K562 (cell line): ENCODE measurements at regions not wholly inside any gene's neighbourhood (a gene's known extent, or its start where the extent isn't known, plus 50 kb on each side); places are given as distances from the start of the nearest gene placed in this dataset.

Experiments
- ATAC-seq: fragments of 200-7000 bp; cut with Tn5 transposase; 3 replicates; pipeline ENCODE4 v1.9.1; 2020; ENCODE audit warnings: moderate library complexity
- BruUV-seq: library from RNA; stranded (reverse); fragments of 400-500 nt; replicated peaks from 2 replicates; lab custom pipeline; 2021; lab: Mats Ljungman, UMichigan
- CTCF ChIA-PET: fragments of 300-600 bp; formaldehyde crosslinking; extraction: SDS; loops from one replicate; lab custom pipeline; 2021; ENCODE audit warnings: low intra/inter-chr PET ratio; lab: Yijun Ruan, JAX
- POLR2A ChIA-PET: fragments of 300-600, 350-650 bp; sonication (Branson Sonifier 250); formaldehyde crosslinking; extraction: SDS; loops from one replicate; lab custom pipeline; 2021; ENCODE audit warnings: antibody characterized with exemption, inconsistent platforms; lab: Yijun Ruan, JAX
- DNase-seq, 4 experiments: peaks; one replicate each; pipeline versions ENCODE4 v3.0.0 to v3.0.0-alpha.2; 2011 to 2018; ENCODE audit warnings: low spot score in 3 of 4, mixed read lengths in 3 of 4; ENCODE audit errors: extremely low read depth in 1 of 4
- FAIRE-seq: peaks from 2 replicates; lab custom pipeline; 2011; peaks lifted over from hg19 to GRCh38; lab: Jason Lieb, UNC
- H2AFZ ChIP-seq: 2 replicates; pipeline ENCODE4 v1.6.0; 2011; ENCODE audit warnings: low read depth, low read length, control low read depth, inconsistent platforms
- H3K27ac ChIP-seq: fragments of 200-600 bp; 3 replicates; pipeline ENCODE4 v1.8.0; 2011; ENCODE audit warnings: low read depth, mild to moderate bottlenecking, control low read depth, inconsistent platforms, low read length, moderate library complexity, mixed read lengths; ENCODE audit errors: extremely low read depth
- H3K27me3 ChIP-seq, 2 experiments: fragments of 300-600 bp in 1 of 2; 2 replicates in 1 of 2; 3 replicates in 1 of 2; pipeline versions ENCODE4 v1.6.0 to v1.8.0; 2011; ENCODE audit warnings: inconsistent platforms in 2 of 2, low read length in 2 of 2, mild to moderate bottlenecking in 1 of 2, mixed read lengths in 1 of 2, moderate library complexity in 1 of 2; ENCODE audit not compliant: control insufficient read depth in 2 of 2, insufficient read depth in 2 of 2
- H3K36me3 ChIP-seq: fragments of 300-600 bp; 3 replicates; pipeline ENCODE4 v1.8.0; 2011; ENCODE audit warnings: mild to moderate bottlenecking, low read length, inconsistent platforms; ENCODE audit not compliant: control insufficient read depth, insufficient read depth
- H3K4me1 ChIP-seq, 2 experiments: fragments of 200-600 bp in 1 of 2; replicated peaks in 1 of 2; 2 replicates in 1 of 2; 3 replicates in 1 of 2; pipeline versions ENCODE4 v1.5.1 to v1.8.0; 2011; ENCODE audit warnings: inconsistent platforms in 2 of 2, low read length in 2 of 2, mild to moderate bottlenecking in 1 of 2, mixed read lengths in 1 of 2, moderate library complexity in 1 of 2; ENCODE audit not compliant: control insufficient read depth in 2 of 2, insufficient read depth in 2 of 2
- H3K4me2 ChIP-seq: 2 replicates; pipeline ENCODE4 v1.6.1; 2011; ENCODE audit warnings: low read length, control low read depth, inconsistent platforms, mixed read lengths; ENCODE audit not compliant: insufficient read depth
- H3K4me3 ChIP-seq: fragments of 200-600 bp; sonication (generic), shearing (Covaris generic); 2 replicates; pipeline ENCODE4 v1.5.1; 2016; ENCODE audit warnings: control low read depth, inconsistent platforms
- H3K79me2 ChIP-seq: fragments of 200-600 bp; 3 replicates; pipeline ENCODE4 v1.8.0; 2011; ENCODE audit warnings: low read length, inconsistent platforms; ENCODE audit not compliant: control insufficient read depth, insufficient read depth
- H3K9ac ChIP-seq, 2 experiments: 2 replicates each; pipeline versions ENCODE4 v1.6.0 to v1.6.1; 2011; ENCODE audit warnings: low read depth in 2 of 2, low read length in 2 of 2, control low read depth in 1 of 2, inconsistent platforms in 1 of 2, mild to moderate bottlenecking in 1 of 2, mixed read lengths in 1 of 2; ENCODE audit not compliant: insufficient read depth in 1 of 2
- H3K9me1 ChIP-seq: one replicate; pipeline ENCODE4 v1.6.0; 2011; ENCODE audit warnings: inconsistent platforms, mild to moderate bottlenecking, low read length, moderate library complexity; ENCODE audit not compliant: control insufficient read depth, insufficient read depth
- H3K9me3 ChIP-seq: replicated peaks from 2 replicates; pipeline ENCODE4 v1.5.1; 2011; ENCODE audit warnings: low read depth, low read length, inconsistent platforms; ENCODE audit not compliant: control insufficient read depth, insufficient read depth
- H4K20me1 ChIP-seq: replicated peaks from 2 replicates; pipeline ENCODE4 v1.6.1; 2011; ENCODE audit warnings: low read length, inconsistent platforms, mixed read lengths; ENCODE audit not compliant: control insufficient read depth, insufficient read depth
- NBN ChIP-seq: fragments of 450-650 bp; IDR thresholded peaks from 2 replicates; pipeline ENCODE4 v1.6.1; 2016; ENCODE audit warnings: low read depth, mild to moderate bottlenecking
- NKRF ChIP-seq: fragments of 450-650 bp; IDR thresholded peaks from 2 replicates; pipeline ENCODE4 v1.6.1; 2016; ENCODE audit warnings: borderline replicate concordance
- SIX5 ChIP-seq, 2 experiments: IDR thresholded peaks; 2 replicates each; pipeline ENCODE4 v1.6.1; 2011; ENCODE audit warnings: low read length in 2 of 2, borderline replicate concordance in 1 of 2, low read depth in 1 of 2, mild to moderate bottlenecking in 1 of 2, moderate library complexity in 1 of 2; ENCODE audit not compliant: insufficient read depth in 1 of 2
- SRSF1 ChIP-seq: fragments of 200-400 bp; formaldehyde crosslinking; IDR thresholded peaks from 2 replicates; pipeline ENCODE4 v1.6.1; 2017; ENCODE audit warnings: mild to moderate bottlenecking, low read depth, low read length, moderate library complexity
- WGBS: fragments of 100-300 bp; shearing (Covaris generic); methylation state at CpG from one replicate; pipeline ENCODE4 v1.1.6; 2016; ENCODE audit warnings: low coverage, mixed read lengths; ENCODE audit not compliant: insufficient coverage; ENCODE audit errors: missing lambda C conversion rate; 5-methylcytosine and 5-hydroxymethylcytosine counted together
- in situ Hi-C: fragments of 300-500 bp; cut with MboI; formaldehyde crosslinking; loops from 4 replicates; pipeline ENCODE4 v1.15.0; 2018; ENCODE audit warnings: inconsistent platforms, mixed read lengths
- intact Hi-C: fragments of 100-400 bp; cut with micrococcal nuclease; formaldehyde crosslinking; loops from 2 replicates; pipeline ENCODE4 v1.14.2; 2022
- TF ChIP-seq, protein P1 (sequence below): fragments of 450-650 bp; formaldehyde crosslinking; IDR thresholded peaks from 2 replicates; pipeline ENCODE4 v1.4.0; 2020; ENCODE audit warnings: mild to moderate bottlenecking, moderate library complexity

GRCh38 chr2:76073992-76074604, 363.4 kb upstream of the GCFC2 start:
- Histone ChIP-seq H3K9me1 (no peaks in the 10 kb centered on the region), H3K4me2 (no peak overlapping the region), H3K27me3 (no peaks in the 10 kb centered on the region), H3K36me3 (no peaks in the 10 kb centered on the region), H3K4me1 (no peaks in the 10 kb centered on the region), H3K79me2 (no peaks in the 10 kb centered on the region), H3K9me3 (0 out of 2 replicates have a peak, but pooled peaks cover 3% of the 10 kb centered on the region), H3K9ac (no peak overlapping the region), H4K20me1 (no peaks in the 10 kb centered on the region), H2AFZ (no peak overlapping the region), H3K4me3 (no peak overlapping the region), H3K27ac (no peak overlapping the region)
- in situ Hi-C loops (no loop called here), intact Hi-C loops (no loop called here)
- ChIA-PET POLR2A (no interaction called here), CTCF (no interaction called here)
- ATAC-seq (no peak), DNase-seq (no peak), FAIRE-seq (no peak)
- no TSS peak for BruUV-seq
- TF ChIP-seq, protein P1, sequence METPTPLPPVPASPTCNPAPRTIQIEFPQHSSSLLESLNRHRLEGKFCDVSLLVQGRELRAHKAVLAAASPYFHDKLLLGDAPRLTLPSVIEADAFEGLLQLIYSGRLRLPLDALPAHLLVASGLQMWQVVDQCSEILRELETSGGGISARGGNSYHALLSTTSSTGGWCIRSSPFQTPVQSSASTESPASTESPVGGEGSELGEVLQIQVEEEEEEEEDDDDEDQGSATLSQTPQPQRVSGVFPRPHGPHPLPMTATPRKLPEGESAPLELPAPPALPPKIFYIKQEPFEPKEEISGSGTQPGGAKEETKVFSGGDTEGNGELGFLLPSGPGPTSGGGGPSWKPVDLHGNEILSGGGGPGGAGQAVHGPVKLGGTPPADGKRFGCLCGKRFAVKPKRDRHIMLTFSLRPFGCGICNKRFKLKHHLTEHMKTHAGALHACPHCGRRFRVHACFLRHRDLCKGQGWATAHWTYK = no peak
- TF ChIP-seq SRSF1 (no peak), NBN (no peak), NKRF (no peak), SIX5 (IDR thresholded peaks at IDR 0.05; ENCODE audit: borderline replicate concordance in 1 of 2, insufficient read depth in 1 of 2, low read depth in 1 of 2, low read length in 2 of 2) (no peak)
- 46% methylated on average over 3 of the region's 3 CpGs for WGBS
